ENCODE measurements at regions not wholly inside any gene's neighbourhood (a gene's known extent, or its start where the extent isn't known, plus 50 kb on each side); places are given as distances from the start of the nearest gene placed in this dataset.

DNA sequence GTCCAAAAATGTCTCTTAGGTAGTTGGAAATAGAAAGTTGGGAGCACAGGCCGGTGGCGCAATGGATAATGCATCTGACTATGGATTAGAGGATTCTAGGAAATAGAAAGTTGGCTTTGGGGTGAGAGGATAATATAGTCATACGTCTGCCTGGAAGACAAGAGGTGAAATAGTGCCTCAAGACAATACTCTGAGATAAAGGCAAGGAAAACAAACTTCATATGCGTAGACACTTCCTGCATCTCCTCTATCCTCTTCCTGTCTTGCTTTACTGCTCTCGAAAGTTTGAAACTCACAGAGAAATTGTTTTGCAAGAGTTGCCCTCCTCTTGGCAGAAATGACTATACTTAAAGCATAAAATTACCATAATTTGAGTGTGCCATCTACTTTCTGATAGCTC is 153.2 kb upstream of the FBXL7 start:
- H3K9me3 Mint-ChIP-seq = peaks cover 3% of the 10 kb centered on the region
- H3K27ac Mint-ChIP-seq = no peak overlapping the region
- no peaks in the 10 kb centered on the region for H3K4me1 Mint-ChIP-seq (ENCODE audit: low read depth in 2 of 2)
- DNase-seq (ENCODE audit: low spot score) (no peak), ATAC-seq (no peak)
- H3K36me3 Mint-ChIP-seq = no peaks in the 10 kb centered on the region
- H3K27me3 Mint-ChIP-seq = no peaks in the 10 kb centered on the region
- no peak overlapping the region for H3K4me3 Mint-ChIP-seq

DNA sequence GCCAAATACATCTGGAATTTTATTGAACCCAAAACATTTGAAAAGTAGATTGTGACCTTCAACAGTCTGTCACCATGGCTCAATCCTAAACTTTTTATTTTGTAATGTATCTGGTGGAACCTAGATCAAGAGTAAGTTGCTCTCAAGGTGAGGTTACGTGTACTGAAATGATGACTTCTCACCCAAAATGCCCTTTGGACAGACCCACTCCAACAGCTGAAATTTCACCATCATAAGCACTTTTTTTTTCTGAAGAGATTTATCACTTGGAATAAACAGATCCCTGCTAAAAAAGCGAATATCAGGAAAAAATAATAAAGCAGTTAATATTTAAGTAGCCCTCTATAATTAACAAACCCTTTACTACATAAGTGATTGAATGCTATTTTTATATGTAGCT is 155.0 kb upstream of the FBXL7 start:
- H3K36me3 Mint-ChIP-seq = no peaks in the 10 kb centered on the region
- ATAC-seq (no peak), DNase-seq (ENCODE audit: low spot score) (no peak)
- H3K4me1 Mint-ChIP-seq (ENCODE audit: low read depth in 2 of 2) = no peaks in the 10 kb centered on the region
- no peak overlapping the region for H3K27ac Mint-ChIP-seq
- H3K9me3 Mint-ChIP-seq = peaks cover 4% of the 10 kb centered on the region
- H3K27me3 Mint-ChIP-seq = no peaks in the 10 kb centered on the region
- H3K4me3 Mint-ChIP-seq = no peak overlapping the region

DNA sequence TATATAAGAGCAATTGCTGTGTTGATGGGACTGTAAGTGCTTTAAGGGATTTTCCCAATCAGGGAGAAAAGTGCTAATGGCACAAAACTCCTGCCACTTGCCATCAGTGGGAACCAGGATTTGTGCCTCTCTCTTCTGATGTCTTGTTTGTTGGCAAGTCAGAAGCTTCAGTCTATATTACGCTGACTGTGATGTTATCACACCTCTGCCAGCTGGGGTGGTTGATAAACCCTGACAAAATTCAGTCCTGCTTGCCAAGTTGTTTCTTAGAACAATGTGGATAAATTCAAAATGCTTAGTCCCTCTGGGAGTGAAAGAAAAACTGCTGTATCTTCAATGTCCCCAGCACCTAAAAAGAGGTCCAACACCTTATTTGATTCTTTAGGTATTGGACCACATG is 161.4 kb upstream of the FBXL7 start:
- H3K27me3 Mint-ChIP-seq = no peaks in the 10 kb centered on the region
- DNase-seq (ENCODE audit: low spot score) = no peak
- no peak overlapping the region for H3K27ac Mint-ChIP-seq
- no peak overlapping the region for H3K4me3 Mint-ChIP-seq
- no peaks in the 10 kb centered on the region for H3K36me3 Mint-ChIP-seq
- H3K9me3 Mint-ChIP-seq = peaks cover 17% of the 10 kb centered on the region
- ATAC-seq = no peak
- H3K4me1 Mint-ChIP-seq (ENCODE audit: low read depth in 2 of 2) = no peaks in the 10 kb centered on the region

- H3K27me3 Mint-ChIP-seq = no peaks in the 10 kb centered on the region
- H3K4me1 Mint-ChIP-seq (ENCODE audit: low read depth in 2 of 2) = no peaks in the 10 kb centered on the region
- peaks cover 26% of the 10 kb centered on the region for H3K9me3 Mint-ChIP-seq
- no peak overlapping the region for H3K4me3 Mint-ChIP-seq
- no peak overlapping the region for H3K27ac Mint-ChIP-seq
- ATAC-seq (no peak), DNase-seq (ENCODE audit: low spot score) (no peak)
- peaks cover 8% of the 10 kb centered on the region for H3K36me3 Mint-ChIP-seq
Observed at GRCh38 chr5:15334551-15335266, 165.3 kb upstream of the FBXL7 start.

GRCh38 chr5:15333091-15333490 is 166.9 kb upstream of the FBXL7 start:
- Mint-ChIP-seq H3K4me3 (no peak overlapping the region), H3K27ac (no peak overlapping the region), H3K9me3 (peaks cover 24% of the 10 kb centered on the region), H3K4me1 (ENCODE audit: low read depth in 2 of 2) (no peaks in the 10 kb centered on the region), H3K36me3 (peaks cover 8% of the 10 kb centered on the region), H3K27me3 (no peaks in the 10 kb centered on the region)
- ATAC-seq (no peak), DNase-seq (ENCODE audit: low spot score) (no peak)

- H3K4me1 Mint-ChIP-seq (ENCODE audit: low read depth in 2 of 2) = no peaks in the 10 kb centered on the region
- peaks cover 4% of the 10 kb centered on the region for H3K9me3 Mint-ChIP-seq
- no peak overlapping the region for H3K4me3 Mint-ChIP-seq
- H3K36me3 Mint-ChIP-seq = no peaks in the 10 kb centered on the region
- ATAC-seq = no peak
- no peak for DNase-seq (ENCODE audit: low spot score)
- H3K27ac Mint-ChIP-seq = no peak overlapping the region
- no peaks in the 10 kb centered on the region for H3K27me3 Mint-ChIP-seq
Observed at GRCh38 chr5:15326932-15327331, 173.0 kb upstream of the FBXL7 start.

DNA sequence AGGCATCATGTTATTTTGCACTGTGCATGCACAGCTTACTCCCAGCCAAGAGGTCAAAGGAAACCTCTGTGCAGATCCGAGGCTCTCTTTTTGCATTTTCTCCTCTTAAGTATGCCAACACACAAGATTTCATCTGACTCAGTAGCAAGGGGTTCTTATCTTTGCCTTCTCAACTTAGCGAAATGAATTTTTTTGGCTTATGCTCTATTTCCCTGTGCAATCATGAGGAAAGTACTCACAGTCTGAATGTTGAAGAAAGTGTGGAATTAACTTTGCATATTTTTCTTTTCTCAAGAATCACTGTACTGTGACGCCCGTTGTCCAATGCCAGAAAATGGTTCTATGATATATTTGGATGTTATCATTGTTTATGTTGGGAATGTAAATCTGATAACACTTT is 173.5 kb upstream of the FBXL7 start:
- no peak for DNase-seq (ENCODE audit: low spot score)
- Mint-ChIP-seq H3K9me3 (peaks cover 4% of the 10 kb centered on the region), H3K36me3 (no peaks in the 10 kb centered on the region), H3K27me3 (no peaks in the 10 kb centered on the region), H3K4me1 (ENCODE audit: low read depth in 2 of 2) (no peaks in the 10 kb centered on the region), H3K27ac (no peak overlapping the region), H3K4me3 (no peak overlapping the region)
- no peak for ATAC-seq

DNA sequence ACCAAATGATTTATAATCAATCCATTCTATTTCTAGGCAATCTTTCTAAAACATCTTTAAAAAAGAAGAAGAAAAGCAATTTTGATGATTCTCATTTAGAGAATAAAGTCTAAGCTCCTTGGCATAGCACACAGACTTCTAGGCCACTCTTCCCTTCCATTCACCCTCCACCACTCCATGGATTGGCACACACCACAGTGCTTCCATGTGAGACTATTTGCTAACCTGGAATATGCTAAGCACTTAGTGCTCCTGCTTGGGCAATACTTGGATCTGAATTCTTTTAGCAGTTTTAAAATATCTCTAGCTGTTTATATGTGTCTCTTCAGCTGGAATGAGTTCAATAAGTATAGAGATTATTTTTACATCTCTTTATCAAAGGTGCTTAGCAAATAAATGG is 177.6 kb upstream of the FBXL7 start:
- Mint-ChIP-seq H3K4me1 (ENCODE audit: low read depth in 2 of 2) (no peaks in the 10 kb centered on the region), H3K36me3 (no peaks in the 10 kb centered on the region), H3K9me3 (peaks cover 3% of the 10 kb centered on the region), H3K27ac (no peak overlapping the region), H3K27me3 (no peaks in the 10 kb centered on the region), H3K4me3 (no peak overlapping the region)
- ATAC-seq (no peak), DNase-seq (ENCODE audit: low spot score) (no peak)

DNA sequence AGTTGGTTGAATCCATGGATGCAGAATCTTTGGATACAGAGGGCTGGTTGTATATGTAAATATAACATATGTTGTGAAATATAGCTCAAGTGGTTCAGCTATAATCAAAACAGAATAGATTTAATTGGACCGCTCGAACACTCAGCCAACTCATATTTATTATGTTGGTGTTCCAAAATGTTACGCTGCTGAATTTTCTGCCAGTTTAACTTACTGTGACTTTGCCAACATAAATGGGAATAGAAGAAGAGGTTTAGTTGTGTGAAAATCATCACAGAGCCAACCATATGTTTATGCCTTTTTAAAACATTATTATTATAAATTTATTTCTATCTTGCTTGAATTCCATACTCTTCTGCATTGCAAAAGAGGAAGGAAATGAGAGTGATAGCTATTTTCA is 178.2 kb upstream of the FBXL7 start:
- Mint-ChIP-seq H3K27me3 (no peaks in the 10 kb centered on the region), H3K9me3 (peaks cover 4% of the 10 kb centered on the region), H3K36me3 (no peaks in the 10 kb centered on the region), H3K4me1 (ENCODE audit: low read depth in 2 of 2) (no peaks in the 10 kb centered on the region), H3K4me3 (no peak overlapping the region), H3K27ac (no peak overlapping the region)
- DNase-seq (ENCODE audit: low spot score) (no peak), ATAC-seq (no peak)

- Mint-ChIP-seq H3K4me3 (no peak overlapping the region), H3K4me1 (ENCODE audit: low read depth in 2 of 2) (no peaks in the 10 kb centered on the region), H3K36me3 (no peaks in the 10 kb centered on the region), H3K27ac (no peak overlapping the region), H3K27me3 (no peaks in the 10 kb centered on the region), H3K9me3 (peaks cover 10% of the 10 kb centered on the region)
- DNase-seq (ENCODE audit: low spot score) (no peak), ATAC-seq (no peak)
Observed at GRCh38 chr5:15320871-15321270, 179.1 kb upstream of the FBXL7 start.

GRCh38 chr5:15304914-15305834 is 194.8 kb upstream of the FBXL7 start:
- H3K27me3 Mint-ChIP-seq = no peaks in the 10 kb centered on the region
- ATAC-seq = no peak
- H3K9me3 Mint-ChIP-seq = peaks cover 15% of the 10 kb centered on the region
- peaks cover 4% of the 10 kb centered on the region for H3K36me3 Mint-ChIP-seq
- no peak overlapping the region for H3K27ac Mint-ChIP-seq
- H3K4me1 Mint-ChIP-seq (ENCODE audit: low read depth in 2 of 2) = no peaks in the 10 kb centered on the region
- no peak for DNase-seq (ENCODE audit: low spot score)
- no peak overlapping the region for H3K4me3 Mint-ChIP-seq

DNA sequence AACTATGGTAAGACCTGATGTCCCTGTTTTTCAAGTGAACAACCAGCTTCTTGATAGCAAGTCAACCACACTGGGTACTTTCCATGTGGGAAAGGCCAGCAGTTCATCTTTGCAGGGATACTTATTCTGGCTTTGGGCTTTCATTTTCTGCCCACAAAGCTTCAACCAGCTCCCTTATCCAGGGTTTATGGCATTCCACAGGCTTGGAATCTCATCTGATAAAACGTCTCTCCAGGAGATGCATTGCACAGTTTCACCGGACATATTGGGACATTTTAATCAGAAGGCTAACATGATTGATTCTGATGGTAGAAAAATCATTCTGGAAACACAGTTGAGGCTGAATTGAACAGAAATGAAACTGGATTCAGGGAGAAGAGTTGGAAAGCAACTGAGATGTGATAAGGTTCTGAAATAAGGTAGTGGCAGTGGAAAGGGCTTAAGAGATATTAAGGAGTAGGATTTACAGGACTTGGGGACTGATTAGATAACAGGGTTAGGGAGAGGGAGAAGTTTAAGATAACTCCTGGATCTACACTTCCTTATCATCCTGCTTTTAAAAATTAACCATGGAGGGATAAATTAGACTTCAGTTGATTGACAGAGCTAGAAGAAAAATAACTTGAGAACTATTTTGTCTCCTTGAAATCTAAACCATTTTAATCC is 195.8 kb upstream of the FBXL7 start:
- H3K36me3 Mint-ChIP-seq = peaks cover 4% of the 10 kb centered on the region
- ATAC-seq (no peak), DNase-seq (ENCODE audit: low spot score) (no peak)
- no peaks in the 10 kb centered on the region for H3K4me1 Mint-ChIP-seq (ENCODE audit: low read depth in 2 of 2)
- H3K27me3 Mint-ChIP-seq = no peaks in the 10 kb centered on the region
- H3K4me3 Mint-ChIP-seq = no peak overlapping the region
- H3K27ac Mint-ChIP-seq = no peak overlapping the region
- H3K9me3 Mint-ChIP-seq = peaks cover 19% of the 10 kb centered on the region

DNA sequence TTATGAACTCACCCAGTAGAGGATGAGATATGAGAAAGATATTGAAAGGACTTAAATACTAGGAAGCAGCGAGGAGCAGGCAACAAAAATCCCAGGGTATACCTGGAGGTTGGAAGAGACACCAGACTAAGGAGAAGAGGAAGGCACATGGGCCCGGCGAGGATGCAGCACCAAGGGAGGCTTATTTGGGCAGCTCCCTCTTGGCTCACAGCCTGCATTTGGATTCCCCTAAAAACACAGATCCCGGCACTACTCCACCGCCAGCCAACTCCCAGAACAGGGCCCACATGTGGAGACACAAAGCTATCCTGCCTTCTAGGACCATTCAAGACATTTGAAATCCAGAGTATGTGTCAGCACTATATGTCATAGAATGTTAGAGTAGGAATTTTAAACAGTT is 199.8 kb upstream of the FBXL7 start:
- DNase-seq (ENCODE audit: low spot score) (no peak), ATAC-seq (no peak)
- Mint-ChIP-seq H3K4me1 (ENCODE audit: low read depth in 2 of 2) (no peaks in the 10 kb centered on the region), H3K27ac (no peak overlapping the region), H3K36me3 (no peaks in the 10 kb centered on the region), H3K27me3 (no peaks in the 10 kb centered on the region), H3K4me3 (no peak overlapping the region), H3K9me3 (peaks cover 15% of the 10 kb centered on the region)

DNA sequence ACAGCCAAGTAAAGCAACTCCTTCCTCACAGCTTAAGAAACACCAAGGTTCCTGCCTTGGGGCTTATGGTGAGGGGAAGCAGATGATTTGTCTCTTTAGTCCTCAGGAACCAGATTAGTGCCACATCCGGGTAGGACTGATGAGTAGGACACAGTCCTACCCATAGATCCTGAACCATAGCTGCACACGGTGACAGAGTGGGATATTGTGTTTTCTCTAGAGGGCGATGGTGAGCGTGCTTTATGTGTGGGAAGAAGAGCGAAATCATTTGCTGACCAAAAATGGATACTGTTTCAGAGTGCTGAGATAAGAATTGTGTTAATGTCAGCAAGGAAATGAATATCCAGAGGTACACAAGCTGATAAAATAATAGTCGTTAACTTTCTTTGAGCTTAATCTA is 209.0 kb upstream of the FBXL7 start:
- Mint-ChIP-seq H3K4me1 (ENCODE audit: low read depth in 2 of 2) (no peaks in the 10 kb centered on the region), H3K36me3 (peaks cover 10% of the 10 kb centered on the region), H3K27ac (no peak overlapping the region), H3K27me3 (no peaks in the 10 kb centered on the region), H3K4me3 (no peak overlapping the region), H3K9me3 (peaks cover 9% of the 10 kb centered on the region)
- no peak for DNase-seq (ENCODE audit: low spot score)
- no peak for ATAC-seq

Measured in natural killer cell treated with Interleukin-12 subunit alpha and Interleukin-12 subunit beta and Interleukin-15 and Interleukin-18, amount 100 ng/mL, for 72 hours (primary cell).